HG03378 (cell line): ENCODE measurements at regions not wholly inside any gene's neighbourhood (a gene's known extent, or its start where the extent isn't known, plus 50 kb on each side); places are given as distances from the start of the nearest gene placed in this dataset.
"Not testable (repeated sequence)": the region's sequence is repeated elsewhere in the genome, so short reads cannot be mapped to it uniquely, and the experiment has no call there.

Experiments
- ATAC-seq: cut with Tn5 transposase; IDR thresholded peaks from one replicate; pipeline ENCODE4 v1.9.1; 2021; ENCODE audit warnings: mild to moderate bottlenecking, moderate library complexity; ENCODE audit not compliant: unreplicated experiment

DNA sequence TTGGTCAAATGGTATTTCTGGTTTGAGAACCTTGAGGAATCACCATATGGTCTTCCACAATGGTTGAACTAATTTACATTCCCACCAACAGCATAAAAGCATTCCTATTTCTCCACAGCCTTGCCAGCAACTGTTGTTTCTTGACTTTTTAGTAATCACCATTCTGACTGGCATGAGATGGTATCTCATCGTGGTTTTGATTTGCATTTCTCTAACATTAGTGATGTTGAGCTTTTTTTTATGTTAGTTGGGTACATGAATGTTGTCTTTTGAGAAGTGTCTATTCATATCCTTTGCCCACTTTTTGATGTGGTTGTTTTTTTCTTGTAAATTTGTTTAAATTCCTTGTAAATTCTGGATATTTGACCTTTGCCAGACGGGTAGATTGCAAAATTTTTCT, 679.7 kb downstream of the METTL15 start:
- not testable (repeated sequence) for ATAC-seq

DNA sequence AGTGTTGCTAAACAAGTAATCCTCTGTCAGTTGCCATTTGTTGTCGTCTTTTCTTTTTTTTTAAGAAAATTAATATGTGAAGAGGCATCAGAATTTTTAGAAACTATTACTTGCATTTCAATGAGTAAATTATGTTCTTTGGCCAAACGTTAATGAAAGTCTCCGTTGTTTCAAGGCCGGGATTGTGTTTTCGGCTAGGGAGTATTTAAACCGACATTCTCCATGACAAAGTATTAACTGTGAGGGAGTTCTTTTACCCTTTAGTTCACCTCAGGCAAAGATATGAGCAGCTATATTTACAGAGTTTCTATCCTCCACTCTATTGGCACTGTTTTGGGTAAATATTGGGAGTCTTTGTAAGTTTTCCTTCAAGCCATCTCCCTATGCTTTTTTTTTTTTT, 668.9 kb downstream of the METTL15 start:
- no peak for ATAC-seq

- ATAC-seq, result no peak
Measured at GRCh38 chr11:28773606-28774005, 665.4 kb downstream of the METTL15 start.

GRCh38 chr11:28770806-28771205, 662.6 kb downstream of the METTL15 start:
- ATAC-seq, result no peak

DNA sequence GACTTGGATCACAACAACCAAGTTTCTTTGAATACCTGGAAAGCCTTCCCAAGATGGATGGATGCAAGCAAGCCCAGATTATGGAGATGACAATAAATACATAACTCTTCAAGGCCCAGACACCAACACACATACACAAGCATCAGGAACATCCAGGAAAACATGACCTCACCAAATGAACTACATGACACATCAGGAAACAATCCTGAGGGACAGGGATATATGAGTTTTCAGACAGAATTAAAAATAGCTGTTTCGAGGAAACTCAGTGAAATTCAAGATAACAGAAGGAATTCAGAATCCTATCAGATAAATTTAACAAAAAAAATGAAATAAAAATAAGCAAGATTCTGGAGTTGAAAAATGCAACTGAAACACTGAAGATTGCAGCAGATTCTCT, 659.4 kb downstream of the METTL15 start:
- ATAC-seq, result no peak

- ATAC-seq, result no peak
Measured at GRCh38 chr11:28763876-28764275, 655.7 kb downstream of the METTL15 start.

GRCh38 chr11:28763151-28763550, 655.0 kb downstream of the METTL15 start:
- ATAC-seq, result no peak

DNA sequence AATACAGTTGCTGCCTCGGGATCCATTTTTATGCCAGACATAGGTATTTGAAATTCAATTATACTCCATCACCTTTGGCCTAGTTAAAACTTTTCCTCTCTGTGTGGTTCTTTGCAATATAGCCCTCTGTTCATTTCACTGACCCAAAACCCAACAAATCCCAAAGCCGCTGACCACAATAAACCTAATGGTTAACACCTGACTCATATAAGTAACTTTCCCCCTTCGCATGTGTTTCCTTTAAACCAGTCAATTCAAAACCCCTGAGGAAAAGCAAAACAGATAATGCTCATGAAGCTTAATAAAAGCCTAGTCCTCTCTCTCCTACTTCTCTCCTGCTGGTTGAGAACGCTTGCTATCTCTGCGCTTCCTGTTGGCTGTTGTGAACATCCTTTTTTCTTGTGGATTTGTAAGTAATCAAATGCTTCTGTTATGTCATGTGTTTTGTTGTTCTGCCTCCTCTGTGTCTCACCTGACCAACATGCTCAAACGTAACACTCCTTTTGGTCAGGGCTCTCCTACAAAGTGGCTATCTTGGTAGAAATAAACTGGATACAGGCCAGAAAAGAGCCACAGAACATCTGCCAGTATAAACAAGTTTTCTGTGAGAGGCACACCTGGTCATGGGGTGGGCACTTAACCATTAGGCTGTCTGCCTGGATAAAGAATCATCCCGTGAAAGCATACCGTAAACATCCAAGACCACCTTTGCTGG, 652.6 kb downstream of the METTL15 start:
- no peak for ATAC-seq

- no peak for ATAC-seq
Measured at GRCh38 chr11:28759311-28759710, 651.1 kb downstream of the METTL15 start.

- no peak for ATAC-seq
Measured at GRCh38 chr11:28757725-28758515, 649.7 kb downstream of the METTL15 start.

GRCh38 chr11:28756977-28757376, 648.8 kb downstream of the METTL15 start:
- no peak for ATAC-seq

DNA sequence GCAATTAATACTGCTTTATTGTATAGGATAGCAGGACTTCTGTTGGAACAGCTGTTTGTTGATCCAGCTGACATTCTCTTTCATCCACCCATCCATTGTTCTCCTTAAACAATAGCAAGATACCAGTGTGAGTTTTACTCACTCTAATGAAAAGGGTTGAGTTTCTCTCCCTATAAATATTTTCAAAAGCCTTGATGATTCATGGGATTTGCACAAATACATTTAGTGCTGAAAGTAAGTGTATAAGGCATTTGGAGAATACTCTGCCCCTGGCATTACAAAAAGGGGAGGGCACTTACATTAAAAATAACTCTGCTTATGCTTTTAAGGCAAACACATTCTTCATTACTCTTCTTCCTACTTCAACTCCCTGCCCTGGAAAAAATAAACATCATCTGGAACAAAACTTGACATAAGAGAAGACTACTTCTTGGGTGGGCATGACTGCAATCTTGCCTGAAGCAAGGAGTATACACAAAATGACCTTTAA, 634.9 kb downstream of the METTL15 start:
- no peak for ATAC-seq

- ATAC-seq, result no peak
Measured at GRCh38 chr11:28739489-28740280, 631.5 kb downstream of the METTL15 start.

DNA sequence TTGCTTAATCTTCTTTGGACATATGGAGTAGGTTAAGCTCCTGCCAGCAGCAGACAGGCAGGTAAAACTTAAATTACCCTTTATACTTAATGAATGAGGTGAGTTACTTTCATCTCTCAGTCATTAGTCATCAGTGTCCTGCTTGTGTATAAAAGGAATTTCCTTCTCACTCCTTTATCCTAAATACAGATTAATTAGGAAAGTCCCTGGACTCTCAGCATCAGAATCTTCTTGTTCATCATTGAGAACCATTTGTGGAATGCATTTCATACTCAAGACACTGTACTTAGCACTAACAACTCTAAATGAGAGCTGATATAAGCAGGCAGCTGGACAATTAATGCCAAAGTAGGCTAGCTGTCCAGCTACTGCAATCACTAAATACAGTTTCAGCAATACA, 630.4 kb downstream of the METTL15 start:
- ATAC-seq, result no peak

DNA sequence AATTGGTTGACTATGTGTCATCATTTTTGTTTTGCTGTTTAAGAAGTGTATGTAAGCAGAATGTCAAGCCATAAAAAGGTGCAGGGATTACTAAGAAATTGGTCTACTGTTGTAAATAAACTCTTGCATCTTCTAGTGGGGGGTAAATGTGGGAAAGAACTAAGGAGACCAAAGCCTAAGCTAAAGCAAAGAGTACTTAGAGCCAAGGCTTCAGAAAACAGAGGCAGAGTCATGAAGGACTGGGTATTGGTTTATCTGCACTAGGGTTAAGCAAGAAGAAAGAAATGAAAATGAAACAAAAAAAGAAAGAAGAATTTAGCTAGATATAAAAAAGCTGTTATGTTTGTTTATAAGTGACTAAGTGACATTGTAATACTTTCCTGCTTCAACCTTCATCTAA, 628.1 kb downstream of the METTL15 start:
- ATAC-seq, result no peak

DNA sequence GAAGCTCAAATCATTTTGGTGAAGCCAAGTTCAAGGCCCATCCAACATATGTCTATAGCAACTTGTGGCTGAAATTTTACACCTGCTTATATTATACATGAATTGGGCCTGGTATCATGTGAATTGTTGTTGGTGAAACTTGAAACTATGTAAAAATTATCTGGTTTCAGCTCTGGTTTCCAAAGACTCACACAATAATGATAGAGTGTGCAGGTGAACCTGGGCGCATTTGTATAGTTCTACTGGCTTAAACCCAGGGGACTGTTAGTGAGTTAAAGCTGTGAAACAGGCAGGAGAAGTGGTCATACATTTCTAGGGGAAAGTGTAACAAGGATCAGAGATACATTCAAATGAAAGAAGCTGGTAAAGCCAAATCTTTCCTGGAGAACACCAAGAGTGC, 627.3 kb downstream of the METTL15 start:
- no peak for ATAC-seq

DNA sequence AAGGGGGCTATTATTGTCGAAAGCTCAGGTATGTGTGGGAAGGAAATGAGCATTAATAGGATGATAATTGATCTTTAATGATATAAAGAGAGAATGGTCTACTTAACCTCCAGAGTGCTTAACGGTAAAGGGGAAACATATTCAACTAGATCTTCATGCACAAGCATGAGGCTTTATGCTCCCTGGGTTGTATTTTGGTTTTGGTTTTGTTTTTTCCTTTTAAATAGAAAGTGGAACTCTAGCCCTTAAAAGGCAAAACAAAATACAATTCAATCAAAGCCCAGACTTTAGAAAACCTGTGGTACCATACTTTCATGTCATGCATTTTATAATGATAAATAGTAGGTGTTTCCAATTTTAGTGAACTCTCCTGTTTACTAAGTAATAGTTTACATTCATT, 622.7 kb downstream of the METTL15 start:
- ATAC-seq, result no peak

DNA sequence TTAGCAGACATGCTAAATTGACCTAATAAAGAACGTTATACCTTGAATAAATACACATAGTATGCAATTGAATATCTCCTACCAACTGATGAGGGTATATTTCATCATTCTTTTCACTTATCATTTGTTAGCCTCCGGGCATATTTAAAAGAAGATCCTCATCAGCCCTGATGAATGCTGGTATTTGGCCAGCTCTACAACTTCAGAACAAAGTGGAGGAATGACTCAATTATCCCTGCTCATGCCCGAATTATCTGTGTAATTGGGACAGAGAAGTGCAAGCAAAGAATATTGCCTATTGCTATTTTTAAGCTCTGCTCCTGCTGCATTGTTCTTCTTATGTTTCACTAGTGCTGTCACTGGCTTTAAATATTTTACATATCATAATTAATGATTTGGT, 622.1 kb downstream of the METTL15 start:
- ATAC-seq, result no peak

- ATAC-seq, result no peak
Measured at GRCh38 chr11:28729339-28729738, 621.2 kb downstream of the METTL15 start.

DNA sequence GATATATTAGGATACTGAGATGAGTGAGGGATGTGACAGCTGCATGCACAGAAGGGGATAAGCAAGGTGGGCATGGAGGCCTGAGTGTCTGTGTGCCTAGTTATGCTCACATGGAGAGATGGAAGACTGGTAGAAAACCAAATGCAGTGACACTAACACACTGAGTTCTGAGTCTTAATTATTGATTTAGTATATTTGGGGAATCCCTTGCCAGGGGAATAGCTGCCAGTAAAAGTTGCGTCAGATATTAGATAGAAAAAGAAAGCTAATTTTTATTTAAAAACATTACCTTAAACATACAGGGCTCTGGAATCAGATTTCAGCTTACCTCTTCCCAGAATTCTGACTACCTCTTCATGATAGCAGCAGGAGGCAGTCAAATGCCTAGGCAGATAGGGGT, 620.5 kb downstream of the METTL15 start:
- no peak for ATAC-seq

DNA sequence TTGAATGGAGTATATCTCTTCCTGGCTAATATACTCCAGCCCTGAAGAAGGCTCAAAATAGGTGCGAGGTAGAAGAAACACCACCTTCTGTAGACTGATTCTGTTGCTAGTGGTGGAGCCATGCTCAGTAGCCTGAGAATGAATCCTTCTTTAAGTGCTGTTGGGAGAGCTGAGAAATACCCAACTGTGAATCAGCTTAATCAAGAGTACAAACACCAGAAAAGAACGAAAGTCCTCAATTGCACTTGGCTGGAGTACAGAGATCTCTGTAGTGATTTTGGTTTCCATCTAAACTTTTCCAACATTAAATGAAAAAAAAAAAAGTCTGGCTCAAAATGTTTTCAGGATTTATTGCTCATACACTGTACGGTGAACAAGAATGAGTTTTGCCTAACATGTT, 619.1 kb downstream of the METTL15 start:
- no peak for ATAC-seq

- no peak for ATAC-seq
Measured at GRCh38 chr11:28726432-28726831, 618.2 kb downstream of the METTL15 start.
